HG02763 (cell line): ENCODE measurements at regions not wholly inside any gene's neighbourhood (a gene's known extent, or its start where the extent isn't known, plus 50 kb on each side); places are given as distances from the start of the nearest gene placed in this dataset.
"Not testable (repeated sequence)": the region's sequence is repeated elsewhere in the genome, so short reads cannot be mapped to it uniquely, and the experiment has no call there.

Experiments
- ATAC-seq: cut with Tn5 transposase; IDR thresholded peaks from one replicate; pipeline ENCODE4 v1.9.1; 2021; ENCODE audit warnings: mild to moderate bottlenecking, moderate library complexity; ENCODE audit not compliant: unreplicated experiment

DNA sequence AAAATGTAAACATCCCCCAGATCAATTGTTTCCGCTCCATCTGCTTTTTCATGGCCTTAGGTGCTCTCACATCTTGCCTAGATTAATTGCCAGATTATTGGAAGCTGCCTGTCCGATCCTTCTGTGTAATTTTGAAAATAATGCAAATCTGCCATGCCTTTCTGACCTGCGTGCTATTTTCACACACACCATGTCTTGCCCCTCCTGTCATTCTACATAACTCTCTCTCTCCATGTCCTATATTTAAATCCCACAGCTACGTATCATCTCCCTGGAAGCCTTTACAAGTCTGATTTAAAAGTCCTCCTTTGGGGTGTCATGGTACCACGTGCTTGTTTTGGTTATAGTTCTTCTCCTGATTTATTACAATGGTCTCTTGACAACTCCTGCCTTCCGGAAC is 247.6 kb upstream of the ELAVL2 start:
- ATAC-seq, result no peak

- ATAC-seq, result no peak
Observed at GRCh38 chr9:24073007-24073592, 247.1 kb upstream of the ELAVL2 start.

DNA sequence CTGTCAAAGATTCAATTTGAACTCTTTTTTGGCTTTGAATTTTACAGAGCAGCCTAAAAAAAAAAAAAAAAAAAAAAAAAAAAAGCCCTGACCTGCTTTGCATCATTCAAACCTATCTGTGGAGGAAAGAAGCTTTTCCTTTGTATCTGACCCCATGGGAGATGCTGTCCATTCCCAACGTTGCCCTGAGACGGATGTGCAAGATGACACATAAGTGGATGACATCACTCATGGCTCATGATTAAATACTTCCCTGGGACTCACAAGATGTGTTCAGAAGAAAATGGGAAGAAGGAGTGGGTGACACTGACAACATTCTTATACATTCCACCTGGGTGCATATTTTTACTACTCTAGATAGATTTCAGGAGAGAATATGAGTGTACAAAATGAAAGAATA is 245.7 kb upstream of the ELAVL2 start:
- no peak for ATAC-seq

DNA sequence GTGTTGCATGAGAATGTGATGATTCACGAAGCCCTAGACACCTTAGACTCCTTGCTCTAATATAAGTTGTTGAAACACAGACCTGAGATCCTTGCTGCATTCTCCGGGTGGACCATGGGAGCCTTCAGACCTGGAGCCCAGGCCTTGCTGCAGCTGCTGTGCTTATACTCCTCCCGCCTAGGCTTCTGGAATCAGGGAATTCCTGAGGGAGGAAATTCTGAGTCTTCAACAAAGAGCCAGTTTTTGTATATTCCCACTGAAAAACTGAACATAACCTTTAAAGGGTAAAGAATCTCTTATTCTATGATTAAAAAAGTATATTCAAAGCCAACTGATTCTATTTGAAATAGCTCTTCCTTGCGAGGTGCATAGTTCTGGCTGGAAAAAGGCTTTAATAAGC is 245.1 kb upstream of the ELAVL2 start:
- no peak for ATAC-seq

GRCh38 chr9:24067107-24067506 is 241.1 kb upstream of the ELAVL2 start:
- not testable (repeated sequence) for ATAC-seq

DNA sequence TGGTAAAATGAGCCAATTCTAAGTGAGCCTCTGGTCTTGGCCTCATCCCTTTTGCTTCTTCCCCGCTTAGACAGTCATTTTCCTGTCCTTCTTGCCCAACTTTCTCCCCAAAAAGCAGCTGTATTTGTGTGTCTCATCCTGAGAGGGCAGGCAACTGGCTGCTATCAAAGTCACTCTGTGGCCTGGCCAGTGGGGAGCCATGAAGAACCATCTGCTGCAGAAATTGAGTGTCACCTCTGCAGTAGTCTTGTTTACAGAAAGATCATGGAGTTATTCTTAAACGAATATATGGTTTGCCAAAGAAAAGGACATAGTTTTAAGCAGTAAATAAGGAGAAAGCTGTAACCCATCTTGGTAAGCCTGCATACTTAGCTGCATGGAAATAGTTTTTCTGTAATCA is 233.6 kb upstream of the ELAVL2 start:
- no peak for ATAC-seq

GRCh38 chr9:24051587-24051986 is 225.5 kb upstream of the ELAVL2 start:
- ATAC-seq, result no peak

- not testable (repeated sequence) for ATAC-seq
Observed at GRCh38 chr9:24050239-24050638, 224.2 kb upstream of the ELAVL2 start.

GRCh38 chr9:24045150-24045549 is 219.1 kb upstream of the ELAVL2 start:
- ATAC-seq, result no peak

DNA sequence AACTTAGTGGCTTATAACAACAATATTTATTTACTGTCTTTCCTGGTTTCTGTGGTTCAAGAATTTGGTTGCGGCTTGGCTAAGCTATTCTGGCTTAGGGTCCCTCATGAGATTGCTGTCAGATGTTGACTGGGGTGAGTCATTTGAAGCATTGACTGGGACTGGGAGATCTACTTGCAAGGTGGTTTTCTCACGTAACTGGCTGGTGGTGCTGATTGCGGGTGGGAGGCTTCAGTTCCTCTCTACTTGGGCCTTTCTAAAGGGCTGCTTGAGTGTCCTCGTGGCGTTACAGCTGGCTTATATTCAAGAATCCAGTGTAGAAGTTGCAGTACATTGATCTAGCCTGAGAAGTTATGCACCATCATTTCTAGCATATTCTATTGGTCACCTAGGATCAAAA is 218.5 kb upstream of the ELAVL2 start:
- no peak for ATAC-seq

- ATAC-seq, result no peak
Observed at GRCh38 chr9:24041160-24041690, 215.2 kb upstream of the ELAVL2 start.

DNA sequence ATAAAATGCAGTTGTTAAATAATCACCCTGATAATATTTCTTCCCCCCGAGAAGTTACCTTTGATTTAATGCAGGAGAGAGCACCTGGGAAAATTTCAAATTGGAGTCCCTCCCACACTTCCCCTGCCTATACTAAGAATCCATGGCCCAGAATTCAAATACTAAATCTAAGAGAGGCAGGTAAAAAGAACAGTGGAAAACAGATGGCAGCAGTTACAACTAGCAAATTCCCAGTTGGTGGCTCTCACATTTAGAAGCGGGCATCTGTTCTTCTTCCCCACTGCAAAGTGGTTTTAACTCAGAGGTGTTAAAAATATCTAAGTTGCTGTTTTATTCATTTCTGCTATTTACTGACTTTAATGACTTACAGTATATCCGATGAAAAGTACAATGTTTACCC is 210.4 kb upstream of the ELAVL2 start:
- no peak for ATAC-seq

DNA sequence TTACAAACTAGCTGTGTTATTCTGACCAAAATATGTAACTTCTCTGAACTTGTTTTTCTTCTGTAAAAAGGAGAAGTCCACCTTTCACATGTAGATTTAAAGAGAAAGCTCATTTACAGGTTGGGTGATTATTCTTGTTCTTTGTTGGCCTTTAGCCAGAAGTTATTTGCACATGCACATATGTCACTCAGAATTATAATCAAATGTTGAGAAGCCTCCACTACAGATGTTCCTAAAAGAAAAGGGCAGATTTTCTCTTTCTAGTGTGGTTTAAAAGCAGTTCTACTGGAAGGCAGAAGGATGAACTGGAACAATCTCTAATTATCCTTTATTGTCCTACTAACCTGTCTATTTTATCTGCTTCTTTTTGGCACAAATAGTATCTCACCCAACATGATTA is 209.8 kb upstream of the ELAVL2 start:
- no peak for ATAC-seq

GRCh38 chr9:24011881-24012280 is 185.8 kb upstream of the ELAVL2 start:
- no peak for ATAC-seq

- no peak for ATAC-seq
Observed at GRCh38 chr9:24011009-24011717, 185.1 kb upstream of the ELAVL2 start.

DNA sequence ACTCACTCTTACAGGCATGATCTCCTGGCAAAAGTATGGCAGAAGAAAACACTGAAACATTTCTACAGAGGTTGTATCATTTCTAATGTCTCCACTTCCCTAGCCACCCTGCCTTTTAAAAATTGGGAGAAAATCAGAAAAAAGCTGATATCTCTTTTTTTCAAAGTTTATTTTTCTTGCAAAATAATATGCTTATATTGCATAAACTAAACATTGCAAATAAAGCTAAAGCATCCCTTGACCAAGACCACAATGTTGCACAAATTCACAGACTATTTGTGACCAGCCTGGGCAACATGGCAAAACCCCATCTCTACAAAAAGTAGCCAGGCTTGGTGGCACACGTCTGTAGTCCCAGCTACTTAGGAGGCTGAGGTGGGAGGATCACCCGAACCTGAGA is 183.3 kb upstream of the ELAVL2 start:
- no peak for ATAC-seq

GRCh38 chr9:24007185-24007584 is 181.1 kb upstream of the ELAVL2 start:
- ATAC-seq, result no peak

GRCh38 chr9:23991874-23992273 is 165.8 kb upstream of the ELAVL2 start:
- ATAC-seq, result not testable (repeated sequence)

DNA sequence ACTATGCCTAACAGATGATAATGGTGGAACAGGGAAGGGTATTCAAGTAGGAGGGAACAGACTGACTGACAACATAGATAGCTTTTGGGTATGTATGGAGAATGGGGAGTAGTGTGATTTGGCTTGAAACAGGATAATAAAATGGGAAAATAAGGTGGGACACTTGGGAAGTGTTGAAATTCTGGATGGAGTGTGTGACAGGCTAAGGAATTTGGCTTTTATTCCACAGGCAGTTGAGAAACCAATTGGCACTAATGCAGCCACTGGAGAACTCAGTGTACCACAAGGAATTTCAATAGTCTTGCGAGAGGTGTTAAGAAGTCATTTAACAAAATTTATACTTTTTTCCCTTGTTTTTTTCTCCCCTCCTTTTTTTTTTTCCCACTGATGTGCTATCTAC is 153.5 kb upstream of the ELAVL2 start:
- no peak for ATAC-seq

DNA sequence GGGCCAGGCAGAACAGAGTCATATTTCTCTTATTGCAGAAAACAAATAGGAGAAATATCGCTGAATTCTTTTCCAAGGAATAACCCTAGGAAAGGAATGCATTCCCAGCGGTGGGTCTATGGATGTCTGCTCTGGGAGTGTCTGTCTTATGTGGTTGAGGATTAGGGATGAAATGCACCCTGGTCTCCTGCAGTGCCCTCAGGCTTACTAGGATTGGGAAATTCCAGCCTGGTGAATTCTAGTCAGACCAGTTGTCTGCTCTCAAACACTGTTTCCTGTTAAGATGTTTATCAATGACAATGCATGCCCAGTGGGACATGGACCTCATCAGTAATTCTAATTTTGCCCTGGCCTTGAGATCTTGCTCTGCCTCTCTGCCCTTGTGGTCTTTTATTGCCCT is 136.1 kb upstream of the ELAVL2 start:
- no peak for ATAC-seq

GRCh38 chr9:23945897-23946296 is 119.9 kb upstream of the ELAVL2 start:
- ATAC-seq, result no peak

DNA sequence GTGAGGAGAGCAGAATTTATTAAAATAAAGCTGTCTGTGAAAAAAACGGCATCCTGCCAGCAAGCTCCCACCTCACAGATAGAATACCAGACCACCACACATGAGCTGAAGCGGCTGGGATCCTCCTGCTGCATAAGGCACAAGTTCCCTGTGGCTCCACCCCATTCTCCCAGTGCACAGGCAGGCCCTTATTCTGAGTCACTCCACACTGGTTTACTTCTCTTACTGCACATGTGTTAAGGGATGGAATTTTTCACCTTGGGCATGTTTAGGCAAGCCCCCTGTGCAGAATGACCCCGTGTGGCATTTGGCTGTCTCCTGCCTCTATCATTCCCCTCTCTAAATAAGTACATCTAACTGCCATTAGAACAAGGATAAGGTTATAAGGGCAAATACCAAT is 115.0 kb upstream of the ELAVL2 start:
- ATAC-seq, result no peak

DNA sequence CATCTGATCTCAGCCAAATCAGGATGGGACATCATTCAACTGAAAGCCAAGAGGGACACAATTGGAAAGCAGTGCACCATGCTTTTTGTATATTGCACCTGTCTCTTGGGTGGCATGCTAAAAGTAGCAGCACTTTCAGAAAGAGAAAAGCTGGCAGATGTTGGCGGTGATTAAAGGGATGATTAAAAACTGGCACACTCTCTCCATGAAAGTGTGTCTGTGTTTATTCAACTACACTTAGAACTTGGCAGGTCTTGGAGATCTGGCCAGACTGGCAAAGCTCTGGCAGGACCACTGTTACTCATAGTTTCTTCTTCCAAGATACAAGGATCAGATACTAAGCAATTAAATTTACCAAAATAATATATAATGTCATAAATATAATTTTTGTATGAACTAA is 112.9 kb upstream of the ELAVL2 start:
- ATAC-seq, result no peak
